Osteocyte (in vitro differentiated cells): ENCODE measurements at regions not wholly inside any gene's neighbourhood (a gene's known extent, or its start where the extent isn't known, plus 50 kb on each side); places are given as distances from the start of the nearest gene placed in this dataset.

ENCODE experiments used
- DNase-seq: peaks from one replicate; pipeline ENCODE4 v3.0.0; 2021; ENCODE audit warnings: mixed read lengths; ENCODE audit not compliant: unreplicated experiment; ENCODE audit errors: extremely low spot score
- H3K27ac Mint-ChIP-seq: one replicate; pipeline ENCODE4 v1.8.0; 2021; ENCODE audit warnings: mild to moderate bottlenecking, mixed read lengths; ENCODE audit not compliant: unreplicated experiment
- H3K27me3 Mint-ChIP-seq: one replicate; pipeline ENCODE4 v1.8.0; 2021; ENCODE audit warnings: mixed read lengths; ENCODE audit not compliant: unreplicated experiment
- H3K36me3 Mint-ChIP-seq: one replicate; pipeline ENCODE4 v1.8.0; 2021; ENCODE audit warnings: mixed read lengths; ENCODE audit not compliant: unreplicated experiment
- H3K4me1 Mint-ChIP-seq: one replicate; pipeline ENCODE4 v1.8.0; 2021; ENCODE audit warnings: mixed read lengths; ENCODE audit not compliant: unreplicated experiment
- H3K4me3 Mint-ChIP-seq: one replicate; pipeline ENCODE4 v1.8.0; 2021; ENCODE audit warnings: mild to moderate bottlenecking, moderate library complexity, mixed read lengths; ENCODE audit not compliant: unreplicated experiment
- H3K9me3 Mint-ChIP-seq: one replicate; pipeline ENCODE4 v1.8.0; 2021; ENCODE audit warnings: mixed read lengths; ENCODE audit not compliant: unreplicated experiment
- TF ChIP-seq, protein P1 (sequence below): fragments of 200-600 bp; sonication (generic); IDR thresholded peaks from 2 replicates; pipeline ENCODE4 v1.5.0; 2021; ENCODE audit warnings: antibody characterized with exemption, mild to moderate bottlenecking, moderate library complexity

DNA sequence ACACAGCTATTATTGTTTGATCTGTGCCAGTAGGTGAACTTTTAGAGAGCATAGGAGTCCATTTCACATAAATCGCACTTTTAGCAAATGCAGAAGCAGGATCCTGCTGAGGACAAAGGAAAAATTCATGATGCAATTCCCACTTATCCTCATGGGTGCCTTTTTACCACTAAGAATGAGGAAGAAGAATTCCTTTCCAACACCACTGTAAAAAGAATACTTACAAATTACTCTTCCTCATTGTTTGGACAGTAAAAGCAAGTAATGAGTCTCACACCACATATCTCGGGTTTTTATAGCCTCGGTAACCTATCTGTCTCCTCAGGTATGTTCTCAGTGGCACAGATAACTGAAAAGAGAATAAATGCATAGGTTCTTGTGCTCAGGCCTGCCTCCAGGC, 238.5 kb downstream of the MTX2 start:
- no peak for DNase-seq
- Mint-ChIP-seq H3K27me3 (peaks cover 9% of the 10 kb centered on the region), H3K36me3 (no peaks in the 10 kb centered on the region), H3K27ac (no peak overlapping the region), H3K4me1 (no peaks in the 10 kb centered on the region), H3K9me3 (no peaks in the 10 kb centered on the region), H3K4me3 (no peak overlapping the region)
- TF ChIP-seq, protein P1, sequence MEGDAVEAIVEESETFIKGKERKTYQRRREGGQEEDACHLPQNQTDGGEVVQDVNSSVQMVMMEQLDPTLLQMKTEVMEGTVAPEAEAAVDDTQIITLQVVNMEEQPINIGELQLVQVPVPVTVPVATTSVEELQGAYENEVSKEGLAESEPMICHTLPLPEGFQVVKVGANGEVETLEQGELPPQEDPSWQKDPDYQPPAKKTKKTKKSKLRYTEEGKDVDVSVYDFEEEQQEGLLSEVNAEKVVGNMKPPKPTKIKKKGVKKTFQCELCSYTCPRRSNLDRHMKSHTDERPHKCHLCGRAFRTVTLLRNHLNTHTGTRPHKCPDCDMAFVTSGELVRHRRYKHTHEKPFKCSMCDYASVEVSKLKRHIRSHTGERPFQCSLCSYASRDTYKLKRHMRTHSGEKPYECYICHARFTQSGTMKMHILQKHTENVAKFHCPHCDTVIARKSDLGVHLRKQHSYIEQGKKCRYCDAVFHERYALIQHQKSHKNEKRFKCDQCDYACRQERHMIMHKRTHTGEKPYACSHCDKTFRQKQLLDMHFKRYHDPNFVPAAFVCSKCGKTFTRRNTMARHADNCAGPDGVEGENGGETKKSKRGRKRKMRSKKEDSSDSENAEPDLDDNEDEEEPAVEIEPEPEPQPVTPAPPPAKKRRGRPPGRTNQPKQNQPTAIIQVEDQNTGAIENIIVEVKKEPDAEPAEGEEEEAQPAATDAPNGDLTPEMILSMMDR: no peak

- no peak for DNase-seq
- no peak overlapping the region for H3K27ac Mint-ChIP-seq
- no peaks in the 10 kb centered on the region for H3K4me1 Mint-ChIP-seq
- H3K36me3 Mint-ChIP-seq: no peaks in the 10 kb centered on the region
- TF ChIP-seq, protein P1: no peak
- H3K27me3 Mint-ChIP-seq: peaks cover 9% of the 10 kb centered on the region
- H3K9me3 Mint-ChIP-seq: no peaks in the 10 kb centered on the region
- no peak overlapping the region for H3K4me3 Mint-ChIP-seq
Measured at GRCh38 chr2:176508374-176508773, 239.1 kb downstream of the MTX2 start.

DNA sequence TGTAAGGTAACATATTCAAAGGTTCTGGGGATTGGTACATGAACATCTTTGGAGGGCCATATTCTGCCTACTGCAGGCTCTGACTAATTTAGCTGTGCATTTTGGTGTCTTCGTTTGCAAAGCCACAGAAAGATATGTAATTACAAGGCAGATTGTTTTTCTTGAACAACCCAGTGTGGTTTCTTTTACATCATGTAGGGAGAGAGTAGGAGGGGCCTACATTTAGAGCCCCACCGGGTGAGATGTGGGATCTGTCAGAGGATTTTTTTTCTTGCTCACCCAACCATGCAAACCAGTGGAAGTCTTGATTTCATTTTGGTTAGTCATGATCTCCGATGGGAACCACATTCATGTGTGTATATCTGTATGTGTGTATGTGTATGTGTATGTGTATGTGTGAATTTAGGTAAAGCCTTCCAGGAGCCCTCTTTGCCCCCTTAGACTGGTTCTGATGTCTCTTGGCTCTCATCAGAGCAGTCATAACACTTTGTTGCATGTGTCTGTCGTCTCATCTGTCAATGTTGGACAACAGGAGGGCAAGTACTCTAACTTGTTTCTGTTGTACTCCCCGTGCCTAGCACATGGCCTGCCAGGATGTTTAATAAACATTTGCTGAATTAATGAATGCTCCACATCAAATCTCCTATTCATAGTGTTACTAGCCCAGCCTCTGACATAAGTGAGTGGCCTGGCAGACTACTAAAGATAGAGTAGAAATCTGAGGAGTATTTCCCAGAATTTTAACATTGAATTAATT, 239.9 kb downstream of the MTX2 start:
- Mint-ChIP-seq H3K4me1 (no peaks in the 10 kb centered on the region), H3K4me3 (no peak overlapping the region), H3K36me3 (no peaks in the 10 kb centered on the region), H3K27ac (no peak overlapping the region), H3K27me3 (peaks cover 4% of the 10 kb centered on the region), H3K9me3 (no peaks in the 10 kb centered on the region)
- TF ChIP-seq, protein P1: no peak
- DNase-seq: no peak

- TF ChIP-seq, protein P1: no peak
- no peak for DNase-seq
- Mint-ChIP-seq H3K27me3 (peaks cover 12% of the 10 kb centered on the region), H3K36me3 (no peaks in the 10 kb centered on the region), H3K27ac (no peak overlapping the region), H3K9me3 (no peaks in the 10 kb centered on the region), H3K4me1 (no peaks in the 10 kb centered on the region), H3K4me3 (no peak overlapping the region)
Measured at GRCh38 chr2:176514276-176514675, 245.0 kb downstream of the MTX2 start.

DNA sequence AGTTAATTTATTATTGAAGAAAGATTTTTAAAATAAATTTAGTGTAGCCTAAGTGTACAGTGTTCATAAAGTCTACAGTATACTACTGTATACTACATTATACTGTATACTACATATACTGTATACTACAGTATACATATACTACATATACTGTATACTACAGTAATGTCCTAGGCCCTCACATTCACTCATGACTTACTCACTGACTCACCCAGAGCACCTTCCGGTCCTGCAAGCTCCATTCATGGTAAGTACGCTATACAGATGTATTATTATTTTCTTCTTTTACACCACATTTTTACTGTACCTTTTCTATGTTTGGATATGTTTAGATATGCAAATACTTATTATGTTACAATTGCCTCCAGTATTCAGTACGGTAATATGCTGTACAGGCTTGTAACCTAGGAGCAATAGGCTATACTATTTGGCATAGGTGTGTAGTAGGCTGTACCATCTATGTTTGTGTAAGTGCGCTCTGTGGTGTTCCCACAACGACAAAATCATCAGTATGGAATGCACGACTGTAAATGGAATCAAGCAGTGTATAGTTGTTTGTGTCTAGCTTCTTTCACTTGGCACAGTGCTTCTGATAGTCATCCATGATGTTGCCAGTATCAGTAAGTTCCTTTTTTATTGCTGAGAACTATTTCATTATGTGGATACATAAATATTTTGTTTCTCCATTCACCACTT, 245.7 kb downstream of the MTX2 start:
- Mint-ChIP-seq H3K27me3 (peaks cover 10% of the 10 kb centered on the region), H3K27ac (no peak overlapping the region), H3K4me3 (no peak overlapping the region), H3K9me3 (no peaks in the 10 kb centered on the region), H3K36me3 (no peaks in the 10 kb centered on the region), H3K4me1 (no peaks in the 10 kb centered on the region)
- no peak for DNase-seq
- TF ChIP-seq, protein P1: no peak
